ENCODE measurements at regions not wholly inside any gene's neighbourhood (a gene's known extent, or its start where the extent isn't known, plus 50 kb on each side); places are given as distances from the start of the nearest gene placed in this dataset.

- Mint-ChIP-seq H3K9me3 (peaks cover 4% of the 10 kb centered on the region), H3K4me1 (peaks cover 6% of the 10 kb centered on the region), H3K36me3 (no peaks in the 10 kb centered on the region), H3K27me3 (ENCODE audit: insufficient read depth, low read depth) (no peaks in the 10 kb centered on the region), H3K4me3 (no peak overlapping the region), H3K27ac (no peak overlapping the region)
- Histone ChIP-seq H3K4me1 (no peaks in the 10 kb centered on the region), H3K9ac (no peak overlapping the region), H3K36me3 (no peaks in the 10 kb centered on the region), H3F3A (ENCODE audit: low read depth) (no peaks in the 10 kb centered on the region), H2AFZ (replicated peaks) (no peak overlapping the region), H3K4me2 (no peak overlapping the region), H3K27me3 (no peaks in the 10 kb centered on the region), H3K79me2 (ENCODE audit: low read depth) (no peaks in the 10 kb centered on the region), H4K20me1 (ENCODE audit: low read depth) (no peaks in the 10 kb centered on the region), H3K27ac (no peak overlapping the region), H3K4me3 (no peak overlapping the region), H3K9me3 (ENCODE audit: low read depth) (no peaks in the 10 kb centered on the region)
- no peak for DNase-seq (ENCODE audit: low spot score)
- TF ChIP-seq EZH2 (IDR thresholded peaks at IDR 0.05), result no peak
- no peak for TF ChIP-seq CTCF (IDR thresholded peaks at IDR 0.05)
- TF ChIP-seq EZH2phosphoT487 (IDR thresholded peaks at IDR 0.05), result no peak
These were observed 197.7 kb upstream of the POT1 start for GRCh38 chr7:125127304-125127703.

- Histone ChIP-seq H3K4me1 (no peaks in the 10 kb centered on the region), H4K20me1 (ENCODE audit: low read depth) (no peaks in the 10 kb centered on the region), H3F3A (ENCODE audit: low read depth) (no peaks in the 10 kb centered on the region), H2AFZ (replicated peaks) (no peak overlapping the region), H3K79me2 (ENCODE audit: low read depth) (no peaks in the 10 kb centered on the region), H3K4me2 (no peak overlapping the region), H3K4me3 (no peak overlapping the region), H3K9me3 (ENCODE audit: low read depth) (no peaks in the 10 kb centered on the region), H3K27ac (no peak overlapping the region), H3K9ac (no peak overlapping the region), H3K27me3 (no peaks in the 10 kb centered on the region), H3K36me3 (no peaks in the 10 kb centered on the region)
- Mint-ChIP-seq H3K4me1 (peaks cover 11% of the 10 kb centered on the region), H3K27me3 (ENCODE audit: insufficient read depth, low read depth) (no peaks in the 10 kb centered on the region), H3K36me3 (no peaks in the 10 kb centered on the region), H3K9me3 (peaks cover 4% of the 10 kb centered on the region), H3K4me3 (no peak overlapping the region), H3K27ac (no peak overlapping the region)
- no peak for DNase-seq (ENCODE audit: low spot score)
- TF ChIP-seq CTCF (IDR thresholded peaks at IDR 0.05) (no peak), EZH2phosphoT487 (IDR thresholded peaks at IDR 0.05) (no peak), EZH2 (IDR thresholded peaks at IDR 0.05) (no peak)
These were observed 196.8 kb upstream of the POT1 start for GRCh38 chr7:125126376-125126775.

- H3K36me3 ChIP-seq, result no peaks in the 10 kb centered on the region
- H4K20me1 ChIP-seq (ENCODE audit: low read depth), result no peaks in the 10 kb centered on the region
- no peak overlapping the region for H3K9ac ChIP-seq
- Mint-ChIP-seq H3K36me3 (no peaks in the 10 kb centered on the region), H3K9me3 (peaks cover 4% of the 10 kb centered on the region), H3K4me3 (no peak overlapping the region), H3K27ac (no peak overlapping the region), H3K27me3 (ENCODE audit: insufficient read depth, low read depth) (no peaks in the 10 kb centered on the region), H3K4me1 (peaks cover 11% of the 10 kb centered on the region)
- no peaks in the 10 kb centered on the region for H3K4me1 ChIP-seq
- no peaks in the 10 kb centered on the region for H3K27me3 ChIP-seq
- no peak overlapping the region for H3K4me3 ChIP-seq
- H3F3A ChIP-seq (ENCODE audit: low read depth), result no peaks in the 10 kb centered on the region
- no peaks in the 10 kb centered on the region for H3K9me3 ChIP-seq (ENCODE audit: low read depth)
- no peak overlapping the region for H2AFZ ChIP-seq (replicated peaks)
- H3K4me2 ChIP-seq, result no peak overlapping the region
- no peak for DNase-seq (ENCODE audit: low spot score)
- H3K27ac ChIP-seq, result no peak overlapping the region
- H3K79me2 ChIP-seq (ENCODE audit: low read depth), result no peaks in the 10 kb centered on the region
- TF ChIP-seq EZH2phosphoT487 (IDR thresholded peaks at IDR 0.05) (no peak), CTCF (IDR thresholded peaks at IDR 0.05) (no peak), EZH2 (IDR thresholded peaks at IDR 0.05) (no peak)
These were observed 195.7 kb upstream of the POT1 start for GRCh38 chr7:125125315-125125714.
